GM12878 (cell line): ENCODE measurements at regions not wholly inside any gene's neighbourhood (a gene's known extent, or its start where the extent isn't known, plus 50 kb on each side); places are given as distances from the start of the nearest gene placed in this dataset.

Source experiments
- ATAC-seq: fragments of 200-7000 bp; cut with Tn5 transposase; 3 replicates; pipeline ENCODE4 v1.9.1; 2020; ENCODE audit warnings: mild to moderate bottlenecking, moderate library complexity
- BruUV-seq: library from RNA; stranded (reverse); fragments of 400-500 nt; replicated peaks from 2 replicates; lab custom pipeline; 2021; lab: Mats Ljungman, UMichigan
- CTCF ChIA-PET: fragments of 300-600 bp; sonication (Branson Sonifier 250); formaldehyde crosslinking; extraction: SDS; loops from one replicate; lab custom pipeline; 2021; ENCODE audit warnings: inconsistent platforms; lab: Yijun Ruan, JAX
- POLR2A ChIA-PET: fragments of 350-600 bp; formaldehyde crosslinking; extraction: SDS; loops from one replicate; lab custom pipeline; 2021; ENCODE audit warnings: inconsistent platforms; lab: Charles Lee
- RAD21 ChIA-PET: fragments of 300-600 bp; sonication (Branson Sonifier 250); formaldehyde crosslinking; loops from one replicate; lab custom pipeline; 2023; ENCODE audit warnings: antibody characterized with exemption; ENCODE audit not compliant: unreplicated experiment; lab: Charles Lee
- SMC1A ChIA-PET: fragments of 300-600 bp; sonication (Branson Sonifier 250); formaldehyde crosslinking; loops from one replicate; lab custom pipeline; 2023; ENCODE audit not compliant: unreplicated experiment, uncharacterized antibody; lab: Charles Lee
- DNase-seq: peaks from one replicate; pipeline ENCODE4 v3.0.0-alpha.2; 2011; ENCODE audit warnings: low read depth, low spot score
- FAIRE-seq: peaks from 3 replicates; lab custom pipeline; 2011; peaks lifted over from hg19 to GRCh38; lab: Jason Lieb, UNC
- H2AFZ ChIP-seq: 2 replicates; pipeline ENCODE4 v1.6.0; 2011; ENCODE audit warnings: low read depth, low read length, control low read depth; ENCODE audit not compliant: control insufficient read depth
- H3K27ac ChIP-seq: 2 replicates; pipeline ENCODE4 v1.5.1; 2011; ENCODE audit warnings: control low read depth; ENCODE audit not compliant: control insufficient read depth, insufficient read depth
- H3K27me3 ChIP-seq, 2 experiments: replicated peaks in 1 of 2; 2 replicates each; pipeline versions ENCODE4 v1.6.0 to v1.6.1; 2011; ENCODE audit warnings: low read length in 1 of 2; ENCODE audit not compliant: control insufficient read depth in 2 of 2, insufficient read depth in 2 of 2
- H3K36me3 ChIP-seq, 2 experiments: 2 replicates each; pipeline ENCODE4 v1.5.1; 2011; ENCODE audit warnings: low read length in 1 of 2; ENCODE audit not compliant: control insufficient read depth in 2 of 2, insufficient read depth in 2 of 2
- H3K4me1 ChIP-seq: 2 replicates; pipeline ENCODE4 v1.6.1; 2011; ENCODE audit warnings: mild to moderate bottlenecking, low read length, moderate library complexity, mixed read lengths; ENCODE audit not compliant: control insufficient read depth, insufficient read depth
- H3K4me2 ChIP-seq: 2 replicates; pipeline ENCODE4 v1.6.0; 2011; ENCODE audit warnings: control low read depth; ENCODE audit not compliant: control insufficient read depth, insufficient read depth
- H3K4me3 ChIP-seq: fragments of 200-600 bp; sonication (generic); 2 replicates; pipeline ENCODE4 v1.5.1; 2016
- H3K79me2 ChIP-seq: 2 replicates; pipeline ENCODE4 v1.6.0; 2011; ENCODE audit warnings: low read length; ENCODE audit not compliant: control insufficient read depth, insufficient read depth
- H3K9ac ChIP-seq: 2 replicates; pipeline ENCODE4 v1.8.0; 2011; ENCODE audit warnings: low read length, control low read depth, mixed read lengths; ENCODE audit not compliant: control insufficient read depth, insufficient read depth
- H3K9me3 ChIP-seq: replicated peaks from 3 replicates; pipeline ENCODE4 v1.5.1; 2011; ENCODE audit warnings: mild to moderate bottlenecking, low read length; ENCODE audit not compliant: control insufficient read depth, insufficient read depth
- H4K20me1 ChIP-seq: 2 replicates; pipeline ENCODE4 v1.6.0; 2011; ENCODE audit not compliant: control insufficient read depth, insufficient read depth
- BACH1 ChIP-seq: fragments of 450-650 bp; IDR thresholded peaks from 2 replicates; pipeline ENCODE4 v1.6.1; 2017; ENCODE audit warnings: mild to moderate bottlenecking, borderline replicate concordance
- CHD1 ChIP-seq: IDR thresholded peaks from 2 replicates; pipeline ENCODE4 v1.6.1; 2012; ENCODE audit warnings: low read depth, low read length, improper control_type of control experiment
- CTCF ChIP-seq, 3 experiments: IDR thresholded peaks in 2 of 3; conservative IDR thresholded peaks in 1 of 3; 2 replicates each; pipeline ENCODE4 v1.5.1; 2011; ENCODE audit warnings: low read depth in 3 of 3, low read length in 3 of 3, mild to moderate bottlenecking in 3 of 3, control low read depth in 2 of 3, moderate library complexity in 2 of 3, inconsistent platforms in 1 of 3, mixed read lengths in 1 of 3; ENCODE audit not compliant: control insufficient read depth in 2 of 3, insufficient read depth in 1 of 3; ENCODE audit errors: extremely low read depth in 1 of 3
- EGR1 ChIP-seq, 2 experiments: IDR thresholded peaks; 1 replicate in 1 of 2; 2 replicates in 1 of 2; pipeline ENCODE4 v1.6.1; 2011 to 2012; ENCODE audit warnings: low read depth in 2 of 2, low read length in 2 of 2, borderline replicate concordance in 1 of 2, mild to moderate bottlenecking in 1 of 2, moderate library complexity in 1 of 2
- MEF2B ChIP-seq: fragments of 450-650 bp; IDR thresholded peaks from 2 replicates; pipeline ENCODE4 v1.6.1; 2018; ENCODE audit warnings: mild to moderate bottlenecking, moderate library complexity; ENCODE audit not compliant: partially characterized antibody, poor library complexity, severe bottlenecking
- PML ChIP-seq: IDR thresholded peaks from 2 replicates; pipeline ENCODE4 v1.6.1; 2012; ENCODE audit warnings: low read length, inconsistent platforms
- RAD21 ChIP-seq: IDR thresholded peaks from 2 replicates; pipeline ENCODE4 v1.6.1; 2011; ENCODE audit warnings: mild to moderate bottlenecking, low read depth, low read length, moderate library complexity; ENCODE audit not compliant: insufficient read depth
- SMC3 ChIP-seq: IDR thresholded peaks from 2 replicates; pipeline ENCODE4 v1.6.1; 2011; ENCODE audit warnings: low read length, improper control_type of control experiment, borderline replicate concordance
- YY1 ChIP-seq: IDR thresholded peaks from 2 replicates; pipeline ENCODE4 v1.6.1; 2011; ENCODE audit warnings: low read depth, mild to moderate bottlenecking, low read length
- ZNF384 ChIP-seq: IDR thresholded peaks from 2 replicates; pipeline ENCODE4 v1.6.1; 2012; ENCODE audit warnings: low read depth, mild to moderate bottlenecking, low read length, improper control_type of control experiment, borderline replicate concordance
- WGBS: methylation state at CpG from one replicate; pipeline ENCODE4 v1.1.6; 2016; ENCODE audit warnings: low lambda C conversion rate; ENCODE audit not compliant: insufficient replicate concordance, insufficient coverage; ENCODE audit errors: missing lambda C conversion rate; 5-methylcytosine and 5-hydroxymethylcytosine counted together
- in situ Hi-C: fragments of 300-500 bp; cut with MboI; formaldehyde crosslinking; loops from 9 replicates; pipeline ENCODE4 v1.14.3; 2018; ENCODE audit warnings: mixed read lengths
- intact Hi-C: fragments of 100-400 bp; cut with micrococcal nuclease; formaldehyde crosslinking; loops from one replicate; pipeline ENCODE4 v1.14.2; 2022; ENCODE audit not compliant: unreplicated experiment

- BruUV-seq = no TSS peak
- ChIA-PET RAD21 (interaction anchor here (0.9 kb wide), 1 partner anchor 47 kb away, joined by 4 read pairs; no protein-coding TSS in a partner anchor), CTCF (interaction anchor here (1.0 to 2.4 kb wide), 4 partner anchors 42 to 76 kb away, joined by 3 to 6 read pairs (median 3); no protein-coding TSS in a partner anchor), SMC1A (interaction anchor here (0.8 to 3.4 kb wide), 5 partner anchors 11 to 112 kb away, joined by 3 to 11 read pairs (median 4); no protein-coding TSS in a partner anchor), POLR2A (no interaction called here)
- no peak overlapping the region for H3K27ac ChIP-seq
- H3K9ac ChIP-seq = no peak overlapping the region
- no peaks in the 10 kb centered on the region for H3K9me3 ChIP-seq
- H4K20me1 ChIP-seq = no peaks in the 10 kb centered on the region
- H3K27me3 ChIP-seq = peaks cover 0 to 2% of the 10 kb centered on the region in 2 experiments; a peak in 2 of 4 replicates
- WGBS = 26% methylated on average over 3 of the region's 3 CpGs
- in situ Hi-C loops (no loop called here), intact Hi-C loops (no loop called here)
- no peak for DNase-seq
- TF ChIP-seq MEF2B = peak; percentile 60
- no peak for TF ChIP-seq CHD1
- H3K4me2 ChIP-seq = no peak overlapping the region
- no peaks in the 10 kb centered on the region for H3K79me2 ChIP-seq
- peak; percentile 56 for ATAC-seq
- no peaks in the 10 kb centered on the region for H3K4me1 ChIP-seq
- no peaks in the 10 kb centered on the region for H3K36me3 ChIP-seq
- H2AFZ ChIP-seq = no peak overlapping the region
- FAIRE-seq = no peak
- no peak overlapping the region for H3K4me3 ChIP-seq
Measured at GRCh38 chr1:34418166-34418565, 241.5 kb downstream of the C1orf94 start.

GRCh38 chr1:34419663-34420136 lies 243.0 kb downstream of the C1orf94 start:
- RAD21 ChIA-PET = interaction anchor here (0.8 to 1.3 kb wide), 2 partner anchors 59 to 214 kb away, joined by 3 to 5 read pairs; no protein-coding TSS in a partner anchor
- Histone ChIP-seq H2AFZ (no peak overlapping the region), H3K4me3 (no peak overlapping the region), H3K27ac (no peak overlapping the region), H4K20me1 (no peaks in the 10 kb centered on the region)
- ATAC-seq (peak; percentile 27; the same call in 2 of the 3 replicates), DNase-seq (no peak)
- TF ChIP-seq BACH1 (no peak), ZNF384 (no peak), EGR1 (IDR thresholded peaks at IDR 0.05; ENCODE audit: borderline replicate concordance in 1 of 2, low read depth in 2 of 2, low read length in 2 of 2) (no peak), RAD21 (peak; percentile 41), CTCF (IDR thresholded peaks at IDR 0.05 in 2 of 3, conservative IDR thresholded peaks at IDR 0.05 in 1 of 3; ENCODE audit: control insufficient read depth in 2 of 3, extremely low read depth in 1 of 3, insufficient read depth in 1 of 3, low read depth in 3 of 3, low read length in 3 of 3) (peak in 2 of 3 experiments; percentile 14 to 15; a peak in 2 of 6 replicates), SMC3 (peak; percentile 9; the same call in 1 of the 2 replicates), PML (no peak), MEF2B (peak; percentile 54), YY1 (no peak)
- TF ChIP-seq, all 136 proteins: peak for 4
- Histone ChIP-seq H3K79me2 (no peaks in the 10 kb centered on the region), H3K27me3 (peaks cover 0 to 2% of the 10 kb centered on the region in 2 experiments; a peak in 2 of 4 replicates), H3K4me2 (no peak overlapping the region), H3K9ac (no peak overlapping the region), H3K9me3 (no peaks in the 10 kb centered on the region), H3K36me3 (no peaks in the 10 kb centered on the region), H3K4me1 (no peaks in the 10 kb centered on the region)
- CTCF ChIA-PET = interaction anchor here (2.4 kb wide), 1 partner anchor 77 kb away, joined by 6 read pairs; no protein-coding TSS in a partner anchor
- 21% methylated on average over 5 of the region's 5 CpGs for WGBS
- in situ Hi-C loops = no loop called here
- FAIRE-seq = no peak
- SMC1A ChIA-PET = interaction anchor here (0.8 to 1.4 kb wide), 5 partner anchors 9 to 305 kb away, joined by 3 to 6 read pairs (median 4); no protein-coding TSS in a partner anchor
- intact Hi-C loops = no loop called here
- POLR2A ChIA-PET = interaction anchor here (0.5 to 0.8 kb wide), 2 partner anchors 9 to 174 kb away, joined by 4 to 9 read pairs; no protein-coding TSS in a partner anchor
- no TSS peak for BruUV-seq
